ENCODE measurements at regions not wholly inside any gene's neighbourhood (a gene's known extent, or its start where the extent isn't known, plus 50 kb on each side); places are given as distances from the start of the nearest gene placed in this dataset.

DNA sequence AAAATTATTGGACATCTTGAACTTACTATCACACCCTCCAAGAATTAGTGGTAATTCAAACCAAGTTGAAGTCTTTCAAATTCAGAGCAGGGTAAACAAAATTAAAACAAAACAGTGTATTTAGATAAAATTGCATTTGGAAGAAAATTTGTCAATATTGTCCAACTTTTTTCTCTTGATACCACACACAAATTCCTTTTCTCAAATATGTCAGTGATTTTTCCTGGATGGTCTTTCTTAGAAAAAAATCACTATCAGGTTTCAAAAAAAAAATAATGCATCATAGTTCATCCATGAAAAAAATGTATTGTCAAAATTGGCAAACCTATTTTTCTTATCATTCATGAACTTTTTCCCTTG lies 667.1 kb downstream of the TENT5A start:
- no peak overlapping the region for H3K4me3 ChIP-seq
- H3K27ac ChIP-seq, result no peak overlapping the region
- H3K36me3 ChIP-seq, result no peaks in the 10 kb centered on the region
- intact Hi-C loops (cut with DNase I), result no loop called here
- no peak for DNase-seq (ENCODE audit: low spot score)
- no peaks in the 10 kb centered on the region for H3K27me3 ChIP-seq (replicated peaks; ENCODE audit: insufficient read depth)
- H3K9me3 ChIP-seq, result no peaks in the 10 kb centered on the region
- TF ChIP-seq, protein P1, sequence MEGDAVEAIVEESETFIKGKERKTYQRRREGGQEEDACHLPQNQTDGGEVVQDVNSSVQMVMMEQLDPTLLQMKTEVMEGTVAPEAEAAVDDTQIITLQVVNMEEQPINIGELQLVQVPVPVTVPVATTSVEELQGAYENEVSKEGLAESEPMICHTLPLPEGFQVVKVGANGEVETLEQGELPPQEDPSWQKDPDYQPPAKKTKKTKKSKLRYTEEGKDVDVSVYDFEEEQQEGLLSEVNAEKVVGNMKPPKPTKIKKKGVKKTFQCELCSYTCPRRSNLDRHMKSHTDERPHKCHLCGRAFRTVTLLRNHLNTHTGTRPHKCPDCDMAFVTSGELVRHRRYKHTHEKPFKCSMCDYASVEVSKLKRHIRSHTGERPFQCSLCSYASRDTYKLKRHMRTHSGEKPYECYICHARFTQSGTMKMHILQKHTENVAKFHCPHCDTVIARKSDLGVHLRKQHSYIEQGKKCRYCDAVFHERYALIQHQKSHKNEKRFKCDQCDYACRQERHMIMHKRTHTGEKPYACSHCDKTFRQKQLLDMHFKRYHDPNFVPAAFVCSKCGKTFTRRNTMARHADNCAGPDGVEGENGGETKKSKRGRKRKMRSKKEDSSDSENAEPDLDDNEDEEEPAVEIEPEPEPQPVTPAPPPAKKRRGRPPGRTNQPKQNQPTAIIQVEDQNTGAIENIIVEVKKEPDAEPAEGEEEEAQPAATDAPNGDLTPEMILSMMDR (IDR thresholded peaks at IDR 0.05), result no peak
- TF ChIP-seq POLR2AphosphoS5 (IDR thresholded peaks at IDR 0.05) (no peak), POLR2A (IDR thresholded peaks at IDR 0.05) (no peak)
- H3K4me1 ChIP-seq (replicated peaks), result no peaks in the 10 kb centered on the region

DNA sequence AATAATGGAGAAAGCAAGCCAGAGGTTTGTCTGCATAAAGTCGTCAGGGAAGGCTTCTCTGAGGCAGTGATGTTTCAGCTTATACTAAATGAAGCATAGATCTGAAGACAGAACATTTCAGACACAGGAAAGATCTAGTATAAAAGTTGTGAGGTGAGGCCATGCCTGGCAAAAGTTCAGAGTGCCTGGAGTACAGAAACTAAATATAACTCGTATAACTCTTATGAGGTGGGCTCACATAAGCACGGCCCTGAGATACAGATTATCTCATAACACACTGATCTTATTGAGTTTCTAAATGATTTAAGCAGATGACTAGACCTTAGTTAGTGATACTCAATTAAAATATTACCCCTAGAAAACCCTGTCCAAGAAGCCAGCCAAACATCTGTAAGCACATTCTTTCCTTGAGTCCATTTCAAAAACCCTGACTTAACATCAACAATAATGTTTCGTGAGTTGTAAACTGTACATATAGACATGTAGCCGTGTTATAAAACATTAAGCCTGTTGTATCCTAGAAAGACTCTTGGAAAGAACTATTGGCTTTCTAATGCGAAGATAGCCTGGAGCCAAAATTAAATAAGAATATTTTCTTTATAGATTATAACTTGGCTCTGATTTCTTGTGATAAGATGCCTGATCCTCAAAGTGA lies 667.6 kb downstream of the TENT5A start:
- DNase-seq (ENCODE audit: low spot score), result no peak
- TF ChIP-seq POLR2A (IDR thresholded peaks at IDR 0.05) (no peak), POLR2AphosphoS5 (IDR thresholded peaks at IDR 0.05) (no peak)
- TF ChIP-seq, protein P1 (IDR thresholded peaks at IDR 0.05), result no peak
- no peaks in the 10 kb centered on the region for H3K4me1 ChIP-seq (replicated peaks)
- H3K36me3 ChIP-seq, result no peaks in the 10 kb centered on the region
- no peak overlapping the region for H3K4me3 ChIP-seq
- H3K9me3 ChIP-seq, result no peaks in the 10 kb centered on the region
- WGBS, result 61% methylated on average over 6 of the region's 6 CpGs
- H3K27me3 ChIP-seq (replicated peaks; ENCODE audit: insufficient read depth), result no peaks in the 10 kb centered on the region
- intact Hi-C loops (cut with DNase I), result no loop called here
- no peak overlapping the region for H3K27ac ChIP-seq

DNA sequence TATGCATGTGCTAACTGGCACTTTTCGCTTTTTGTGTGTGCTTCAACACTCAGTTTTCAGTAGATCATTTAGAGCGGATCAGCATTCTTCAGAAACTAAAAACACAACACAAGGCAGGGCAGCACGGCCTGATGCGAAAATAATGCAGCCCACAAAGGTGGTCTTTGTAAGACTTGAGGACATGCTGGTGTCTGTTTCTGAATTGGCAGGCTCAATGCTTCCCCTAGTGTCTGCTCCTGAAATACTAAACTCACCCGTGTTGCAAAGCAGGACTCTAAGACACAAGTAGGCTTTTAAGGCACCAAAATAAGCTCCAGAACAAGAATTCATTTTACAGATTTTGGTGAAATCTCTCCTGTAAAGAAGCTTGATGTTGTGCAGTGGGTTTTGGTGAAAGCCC lies 676.5 kb downstream of the TENT5A start:
- intact Hi-C loops (cut with DNase I), result no loop called here
- TF ChIP-seq POLR2A (IDR thresholded peaks at IDR 0.05), result no peak
- TF ChIP-seq, protein P1 (IDR thresholded peaks at IDR 0.05), result no peak
- no peak for TF ChIP-seq POLR2AphosphoS5 (IDR thresholded peaks at IDR 0.05)
- no peaks in the 10 kb centered on the region for H3K9me3 ChIP-seq
- no peaks in the 10 kb centered on the region for H3K4me1 ChIP-seq (replicated peaks)
- 51% methylated on average over 5 of the region's 5 CpGs for WGBS
- no peaks in the 10 kb centered on the region for H3K27me3 ChIP-seq (replicated peaks; ENCODE audit: insufficient read depth)
- no peak for DNase-seq (ENCODE audit: low spot score)
- no peak overlapping the region for H3K4me3 ChIP-seq
- H3K27ac ChIP-seq, result no peak overlapping the region
- H3K36me3 ChIP-seq, result no peaks in the 10 kb centered on the region

DNA sequence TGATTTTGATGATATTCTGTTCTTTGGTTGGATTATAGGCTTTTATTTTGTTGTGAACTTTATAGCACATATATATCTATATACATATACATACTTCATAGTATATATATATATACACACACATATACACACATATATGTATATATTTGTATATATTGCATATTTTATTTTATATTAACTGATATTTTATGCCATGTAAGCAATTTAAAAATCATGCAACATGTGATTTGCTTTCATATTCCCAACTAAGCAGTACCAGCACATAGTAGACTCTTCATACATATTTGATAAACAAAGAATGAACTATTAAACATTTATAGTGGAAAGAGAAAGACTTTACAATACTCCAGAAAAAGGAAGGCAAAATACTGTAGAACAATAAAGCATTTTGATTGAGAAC lies 679.2 kb downstream of the TENT5A start:
- DNase-seq (ENCODE audit: low spot score), result no peak
- Histone ChIP-seq H3K4me3 (no peak overlapping the region), H3K27ac (no peak overlapping the region), H3K27me3 (replicated peaks; ENCODE audit: insufficient read depth) (no peaks in the 10 kb centered on the region), H3K36me3 (no peaks in the 10 kb centered on the region), H3K4me1 (replicated peaks) (no peaks in the 10 kb centered on the region), H3K9me3 (no peaks in the 10 kb centered on the region)
- intact Hi-C loops (cut with DNase I), result no loop called here
- no peak for TF ChIP-seq POLR2AphosphoS5 (IDR thresholded peaks at IDR 0.05)

DNA sequence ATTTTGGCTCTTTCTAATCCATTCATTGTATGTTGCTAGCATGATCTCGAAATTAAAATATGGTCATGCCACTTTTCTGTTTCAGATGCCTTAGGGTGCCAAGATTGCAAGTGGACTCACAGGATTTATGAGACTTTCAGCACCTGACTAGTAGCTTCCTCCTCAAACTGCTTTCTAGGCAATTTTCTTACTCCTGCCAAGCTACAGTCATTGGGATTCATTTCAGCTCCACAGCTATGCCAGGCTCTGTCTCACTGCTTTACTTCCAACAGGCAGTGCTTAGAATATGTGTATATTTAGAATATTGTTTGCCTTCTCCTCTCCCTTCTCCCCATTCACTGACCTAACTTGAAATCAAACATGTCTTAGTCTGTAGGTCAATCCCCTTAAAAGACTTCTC lies 681.4 kb downstream of the TENT5A start:
- H3K4me3 ChIP-seq, result no peak overlapping the region
- H3K4me1 ChIP-seq (replicated peaks), result no peaks in the 10 kb centered on the region
- H3K36me3 ChIP-seq, result no peaks in the 10 kb centered on the region
- no peak overlapping the region for H3K27ac ChIP-seq
- WGBS, result 96% methylated on average over 1 of the region's 1 CpG
- H3K27me3 ChIP-seq (replicated peaks; ENCODE audit: insufficient read depth), result no peaks in the 10 kb centered on the region
- TF ChIP-seq POLR2AphosphoS5 (IDR thresholded peaks at IDR 0.05), result no peak
- TF ChIP-seq, protein P1 (IDR thresholded peaks at IDR 0.05), result no peak
- no peak for TF ChIP-seq POLR2A (IDR thresholded peaks at IDR 0.05)
- H3K9me3 ChIP-seq, result no peaks in the 10 kb centered on the region
- DNase-seq (ENCODE audit: low spot score), result no peak
- intact Hi-C loops (cut with DNase I), result no loop called here

Data from prostate gland (tissue), 2 donors.